Tibial nerve (tissue), 4 donors: ENCODE measurements at regions not wholly inside any gene's neighbourhood (a gene's known extent, or its start where the extent isn't known, plus 50 kb on each side); places are given as distances from the start of the nearest gene placed in this dataset.

Experiments used
- CTCF ChIP-seq, 5 experiments: fragments of 200-600 bp in 3 of 5; fragments of 450-650 bp in 2 of 5; sonication (generic) in 3 of 5; IDR thresholded peaks; one replicate each; pipeline ENCODE4 v1.5.1; 2016 to 2019; ENCODE audit warnings: antibody characterized with exemption in 5 of 5, mild to moderate bottlenecking in 3 of 5, moderate library complexity in 2 of 5
- EP300 ChIP-seq, 2 donors: sonication (generic); formaldehyde crosslinking; IDR thresholded peaks; one replicate each; pipeline ENCODE4 v1.6.1; 2017; ENCODE audit warnings: antibody characterized with exemption in 2 of 2, mild to moderate bottlenecking in 1 of 2
- POLR2A ChIP-seq, 2 donors: fragments of 450-650 bp; IDR thresholded peaks; one replicate each; pipeline ENCODE4 v1.6.1; 2017; ENCODE audit warnings: antibody characterized with exemption in 2 of 2, mild to moderate bottlenecking in 2 of 2, moderate library complexity in 2 of 2

GRCh38 chr3:55305696-55306485, 181.2 kb downstream of the WNT5A start:
- TF ChIP-seq CTCF (IDR thresholded peaks at IDR 0.05) (no peak), POLR2A (IDR thresholded peaks at IDR 0.05) (no peak), EP300 (IDR thresholded peaks at IDR 0.05) (no peak)
